ENCODE measurements at regions not wholly inside any gene's neighbourhood (a gene's known extent, or its start where the extent isn't known, plus 50 kb on each side); places are given as distances from the start of the nearest gene placed in this dataset.
A peak's percentile ranks its signal among the peaks of the same experiment; 100 is the strongest.

DNA sequence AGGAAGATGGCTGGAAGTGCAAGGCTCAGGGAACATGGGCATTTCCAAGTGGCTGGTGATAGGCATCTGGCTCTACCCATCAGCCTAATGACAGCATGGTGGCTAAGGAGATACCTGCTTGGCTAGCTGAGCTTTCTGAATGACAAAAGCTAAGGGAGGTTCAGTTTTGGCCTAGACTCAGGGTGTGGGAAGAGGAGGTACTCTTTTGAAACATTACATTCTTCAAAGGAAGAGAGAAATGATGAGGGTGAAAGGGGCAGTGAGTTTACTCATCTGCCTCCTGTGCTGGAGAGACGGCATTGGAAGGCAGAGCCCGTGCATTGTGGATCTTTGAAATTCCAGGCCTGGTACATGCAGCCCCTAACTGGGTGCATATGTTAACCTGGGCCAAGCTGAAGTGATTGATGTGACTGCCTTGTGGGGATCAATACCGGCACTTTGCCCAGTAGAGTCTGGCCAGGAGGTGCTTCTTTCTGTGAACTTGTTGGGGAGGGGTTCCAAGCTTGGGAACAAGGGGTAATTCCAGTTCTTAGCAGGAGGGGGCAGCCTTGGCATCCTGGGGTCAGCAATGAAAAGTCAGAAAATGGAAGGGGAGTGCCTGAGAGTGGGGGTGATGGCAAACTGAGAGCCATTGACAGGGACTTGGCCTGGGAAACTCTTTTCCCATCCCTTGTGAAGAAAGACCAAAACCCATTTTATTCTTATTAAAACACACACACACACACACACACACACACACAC, 108.6 kb downstream of the ACER2 start:
- H3K4me3 ChIP-seq (ENCODE audit: low read depth, low read length): no peak overlapping the region
- TF ChIP-seq, protein P1, sequence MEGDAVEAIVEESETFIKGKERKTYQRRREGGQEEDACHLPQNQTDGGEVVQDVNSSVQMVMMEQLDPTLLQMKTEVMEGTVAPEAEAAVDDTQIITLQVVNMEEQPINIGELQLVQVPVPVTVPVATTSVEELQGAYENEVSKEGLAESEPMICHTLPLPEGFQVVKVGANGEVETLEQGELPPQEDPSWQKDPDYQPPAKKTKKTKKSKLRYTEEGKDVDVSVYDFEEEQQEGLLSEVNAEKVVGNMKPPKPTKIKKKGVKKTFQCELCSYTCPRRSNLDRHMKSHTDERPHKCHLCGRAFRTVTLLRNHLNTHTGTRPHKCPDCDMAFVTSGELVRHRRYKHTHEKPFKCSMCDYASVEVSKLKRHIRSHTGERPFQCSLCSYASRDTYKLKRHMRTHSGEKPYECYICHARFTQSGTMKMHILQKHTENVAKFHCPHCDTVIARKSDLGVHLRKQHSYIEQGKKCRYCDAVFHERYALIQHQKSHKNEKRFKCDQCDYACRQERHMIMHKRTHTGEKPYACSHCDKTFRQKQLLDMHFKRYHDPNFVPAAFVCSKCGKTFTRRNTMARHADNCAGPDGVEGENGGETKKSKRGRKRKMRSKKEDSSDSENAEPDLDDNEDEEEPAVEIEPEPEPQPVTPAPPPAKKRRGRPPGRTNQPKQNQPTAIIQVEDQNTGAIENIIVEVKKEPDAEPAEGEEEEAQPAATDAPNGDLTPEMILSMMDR (IDR thresholded peaks at IDR 0.05; ENCODE audit: low read depth, low read length): 0 out of 2 replicates have a peak, but pooled peaks have one; percentile 10

DNA sequence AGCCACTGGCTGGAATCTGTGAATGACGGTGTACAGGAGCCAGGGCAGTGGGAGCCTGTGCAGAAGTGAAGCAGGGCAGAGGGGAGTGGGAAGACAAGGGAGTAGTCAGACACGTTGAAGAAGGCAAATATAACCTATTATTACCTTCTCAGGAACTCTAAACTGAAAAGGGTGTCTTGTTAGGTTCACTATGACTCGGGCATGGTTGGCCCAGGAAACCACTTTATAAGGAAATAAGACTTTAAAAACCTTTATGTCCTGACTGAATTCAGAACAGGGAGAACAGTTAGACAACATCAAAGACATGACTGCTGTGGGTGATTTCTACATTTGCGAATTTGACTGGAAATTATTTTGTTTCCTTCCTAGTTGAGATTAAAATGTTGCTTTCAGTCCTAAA, 107.5 kb downstream of the ACER2 start:
- TF ChIP-seq, protein P1 (IDR thresholded peaks at IDR 0.05; ENCODE audit: low read depth, low read length): no peak

DNA sequence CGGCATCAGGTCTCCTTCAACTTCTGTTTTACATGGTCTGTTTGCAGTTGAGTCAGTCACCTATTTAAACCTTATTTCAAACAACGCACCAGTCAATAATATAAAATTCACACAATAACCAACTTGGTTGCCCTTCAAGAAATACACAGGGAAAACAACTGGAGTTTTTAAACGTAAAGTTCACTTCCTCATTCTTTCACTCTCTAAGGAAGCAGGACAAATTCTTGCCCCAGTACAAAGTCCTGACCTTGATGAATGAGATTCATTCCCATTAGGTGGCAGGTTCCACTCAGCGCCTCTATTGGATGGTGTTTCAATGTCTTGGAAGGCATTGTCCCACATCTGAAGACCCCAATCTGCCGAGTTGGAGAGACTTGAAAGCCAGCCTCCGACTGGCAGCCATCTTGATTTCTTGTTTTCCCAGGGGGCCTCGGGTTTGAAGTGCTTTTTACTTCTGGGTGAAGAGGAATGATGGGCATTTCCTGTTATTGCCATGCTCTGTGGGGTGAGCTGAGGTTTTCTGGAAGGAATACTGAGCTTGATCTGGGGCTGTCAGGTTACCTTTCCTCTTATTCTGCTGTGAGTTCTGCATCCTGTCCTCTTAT, 105.0 kb downstream of the ACER2 start:
- H3K4me3 ChIP-seq (ENCODE audit: low read depth, low read length): peak overlapping the region; percentile 49
- TF ChIP-seq, protein P1 (IDR thresholded peaks at IDR 0.05; ENCODE audit: low read depth, low read length): no peak

More for the DNA sequence above, 107.5 kb downstream of the ACER2 start:
- no peak overlapping the region for H3K4me3 ChIP-seq (ENCODE audit: low read depth, low read length)

DNA sequence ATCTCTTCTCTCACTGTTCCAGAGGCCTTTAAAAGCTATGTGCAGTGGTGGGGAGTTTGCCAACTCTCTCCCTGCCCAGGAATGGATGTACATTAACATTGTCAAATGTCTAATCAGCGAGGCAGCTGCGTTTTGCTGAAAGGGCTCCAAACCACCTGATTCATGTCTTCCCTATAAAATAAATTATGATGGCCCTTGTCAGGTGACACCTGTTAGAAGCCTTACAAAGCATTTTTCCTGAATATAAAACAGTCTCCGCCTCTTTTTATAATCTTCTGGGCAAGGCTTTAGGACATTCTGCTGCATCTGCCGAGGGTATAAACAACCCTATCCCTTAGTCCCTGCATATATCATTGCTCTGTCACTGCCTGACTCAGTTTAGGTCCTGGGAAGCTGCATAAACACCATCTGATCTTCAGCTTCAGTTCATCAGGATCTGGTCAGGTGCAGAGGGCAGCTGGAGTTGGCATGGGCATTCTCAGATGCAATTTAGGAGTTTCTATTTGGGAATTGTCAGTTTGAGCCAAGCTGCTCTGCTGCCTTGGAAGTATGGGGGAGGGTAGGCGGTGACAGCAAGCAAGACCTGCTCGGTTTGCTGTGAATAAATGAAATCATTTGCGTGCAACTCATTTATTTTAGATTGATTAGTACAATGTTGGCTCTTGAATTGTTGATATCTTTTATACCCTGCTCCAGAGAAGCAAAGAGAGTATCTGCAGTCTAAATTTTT, 103.5 kb downstream of the ACER2 start:
- TF ChIP-seq, protein P1 (IDR thresholded peaks at IDR 0.05; ENCODE audit: low read depth, low read length): no peak

GRCh38 chr9:19511694-19512093, 102.9 kb downstream of the ACER2 start:
- no peak overlapping the region for H3K4me3 ChIP-seq (ENCODE audit: low read depth, low read length)
- TF ChIP-seq, protein P1 (IDR thresholded peaks at IDR 0.05; ENCODE audit: low read depth, low read length): no peak

More for the DNA sequence above, 103.5 kb downstream of the ACER2 start:
- H3K4me3 ChIP-seq (ENCODE audit: low read depth, low read length): no peak overlapping the region

DNA sequence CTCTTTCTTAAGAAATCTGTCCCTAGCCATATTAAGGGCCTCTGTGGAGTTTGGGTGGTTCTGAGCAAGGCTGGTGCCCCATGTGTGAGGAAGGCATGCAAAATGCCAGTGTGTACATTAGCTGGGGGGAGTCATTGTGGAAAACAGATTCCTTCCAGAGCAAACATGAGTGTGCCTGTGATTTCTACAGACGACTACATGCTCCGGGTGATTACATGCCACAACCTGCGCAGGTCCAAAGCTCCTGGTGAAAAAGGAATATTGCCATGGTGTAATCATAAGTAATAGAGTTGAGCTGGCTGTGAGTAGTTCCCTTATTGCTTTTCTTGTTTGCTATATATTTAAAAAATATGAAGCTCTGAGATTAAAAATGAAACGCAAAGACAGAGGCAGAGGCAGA, 102.1 kb downstream of the ACER2 start:
- TF ChIP-seq, protein P1 (IDR thresholded peaks at IDR 0.05; ENCODE audit: low read depth, low read length): no peak

More for the DNA sequence above, 102.1 kb downstream of the ACER2 start:
- H3K4me3 ChIP-seq (ENCODE audit: low read depth, low read length): no peak overlapping the region

All from WI38 (cell line).